SU-DHL-6 (cell line): ENCODE measurements at regions not wholly inside any gene's neighbourhood (a gene's known extent, or its start where the extent isn't known, plus 50 kb on each side); places are given as distances from the start of the nearest gene placed in this dataset.

ENCODE experiments used
- H2AFZ ChIP-seq: fragments of 200-600 bp; sonication (generic); 2 replicates; pipeline ENCODE4 v1.6.1; 2014; ENCODE audit warnings: low read depth, mild to moderate bottlenecking, moderate library complexity, mixed read lengths, antibody characterized with exemption, low read length; ENCODE audit not compliant: severe bottlenecking
- H3F3A ChIP-seq: fragments of 200-600 bp; shearing (Covaris generic); 2 replicates; pipeline ENCODE4 v1.6.0; 2016; ENCODE audit warnings: antibody characterized with exemption, mild to moderate bottlenecking; ENCODE audit not compliant: insufficient read depth
- H3K27ac ChIP-seq: fragments of 200-600 bp; sonication (generic); 2 replicates; pipeline ENCODE4 v1.5.1; 2016; ENCODE audit warnings: low read depth, mild to moderate bottlenecking, low read length, moderate library complexity, mixed read lengths
- H3K27me3 ChIP-seq: fragments of 200-600 bp; sonication (generic), shearing (Covaris generic); 2 replicates; pipeline ENCODE4 v1.6.0; 2014; ENCODE audit warnings: mild to moderate bottlenecking, low read length
- H3K36me3 ChIP-seq: fragments of 200-600 bp; sonication (generic); 2 replicates; pipeline ENCODE4 v1.6.1; 2014; ENCODE audit warnings: mild to moderate bottlenecking, low read length, mixed read lengths
- H3K4me2 ChIP-seq: fragments of 300-600, 200-600 bp; shearing (Covaris generic), sonication (generic); 2 replicates; pipeline ENCODE4 v1.6.0; 2014; ENCODE audit warnings: low read length, low read depth, mild to moderate bottlenecking; ENCODE audit not compliant: poor library complexity, severe bottlenecking
- H3K4me3 ChIP-seq: fragments of 200-600 bp; sonication (generic); 2 replicates; pipeline ENCODE4 v1.5.1; 2014; ENCODE audit warnings: antibody characterized with exemption, low read length, mild to moderate bottlenecking, mixed read lengths; ENCODE audit not compliant: insufficient read depth, poor library complexity, severe bottlenecking
- H3K79me2 ChIP-seq: fragments of 200-600 bp; sonication (generic); 2 replicates; pipeline ENCODE4 v1.6.1; 2014; ENCODE audit warnings: mild to moderate bottlenecking, low read length, moderate library complexity; ENCODE audit not compliant: insufficient read depth
- H3K9ac ChIP-seq: fragments of 200-600 bp; sonication (generic); 2 replicates; pipeline ENCODE4 v1.7.0; 2014; ENCODE audit warnings: mild to moderate bottlenecking, low read length
- H3K9me2 ChIP-seq: fragments of 200-600 bp; sonication (generic); replicated peaks from 2 replicates; pipeline ENCODE4 v1.6.1; 2014; ENCODE audit warnings: low read length; ENCODE audit not compliant: insufficient read depth
- H3K9me3 ChIP-seq: fragments of 200-600 bp; sonication (generic); 2 replicates; pipeline ENCODE4 v1.6.1; 2014; ENCODE audit warnings: low read length, mixed read lengths; ENCODE audit not compliant: insufficient read depth
- H4K20me1 ChIP-seq: fragments of 200-600 bp; sonication (generic); 2 replicates; pipeline ENCODE4 v1.6.1; 2014; ENCODE audit warnings: low read depth, mild to moderate bottlenecking, antibody characterized with exemption, low read length, moderate library complexity, mixed read lengths
- EZH2phosphoT487 ChIP-seq: fragments of 200-600 bp; sonication (generic), shearing (Covaris generic); conservative IDR thresholded peaks from 2 replicates; pipeline ENCODE4 v1.6.1; 2018; ENCODE audit warnings: mild to moderate bottlenecking, antibody characterized with exemption, low read length, moderate library complexity, mixed read lengths
- TF ChIP-seq, protein P1 (sequence below): fragments of 200-600 bp; sonication (generic); IDR thresholded peaks from one replicate; pipeline ENCODE4 v1.5.1; 2017; ENCODE audit warnings: antibody characterized with exemption, mild to moderate bottlenecking, low read length, moderate library complexity; ENCODE audit not compliant: insufficient read depth, poor library complexity, severe bottlenecking

DNA sequence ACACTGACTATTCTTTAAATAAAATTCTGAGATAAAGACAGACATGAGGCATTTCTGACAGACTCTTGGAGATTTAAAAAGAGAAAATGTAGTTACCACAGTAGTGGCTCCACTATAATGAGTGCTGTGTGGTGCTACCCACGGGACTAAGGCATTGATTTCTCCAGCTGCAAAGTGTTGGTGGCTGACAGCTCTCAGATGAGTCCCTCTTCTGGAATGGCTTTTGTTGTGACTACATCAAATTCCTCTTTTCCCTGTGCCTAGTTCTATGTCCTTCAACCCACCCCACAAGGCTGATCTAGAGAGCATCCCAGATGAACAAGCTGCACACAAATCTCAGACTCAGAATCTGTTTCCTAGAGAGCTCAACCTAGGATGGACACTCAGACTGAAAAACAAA, 884.8 kb upstream of the ZEB2 start:
- Histone ChIP-seq H3K79me2 (no peaks in the 10 kb centered on the region), H3K9ac (no peak overlapping the region), H2AFZ (no peak overlapping the region), H3K36me3 (peaks cover 14% of the 10 kb centered on the region; the same call in 1 of the 2 replicates), H3K9me2 (no peaks in the 10 kb centered on the region), H3K4me2 (no peak overlapping the region), H3K4me3 (no peak overlapping the region), H3K27me3 (no peaks in the 10 kb centered on the region), H3F3A (no peaks in the 10 kb centered on the region), H4K20me1 (no peaks in the 10 kb centered on the region), H3K27ac (no peak overlapping the region), H3K9me3 (no peaks in the 10 kb centered on the region; the same call in 1 of the 2 replicates)
- TF ChIP-seq EZH2phosphoT487 = no peak
- TF ChIP-seq, protein P1, sequence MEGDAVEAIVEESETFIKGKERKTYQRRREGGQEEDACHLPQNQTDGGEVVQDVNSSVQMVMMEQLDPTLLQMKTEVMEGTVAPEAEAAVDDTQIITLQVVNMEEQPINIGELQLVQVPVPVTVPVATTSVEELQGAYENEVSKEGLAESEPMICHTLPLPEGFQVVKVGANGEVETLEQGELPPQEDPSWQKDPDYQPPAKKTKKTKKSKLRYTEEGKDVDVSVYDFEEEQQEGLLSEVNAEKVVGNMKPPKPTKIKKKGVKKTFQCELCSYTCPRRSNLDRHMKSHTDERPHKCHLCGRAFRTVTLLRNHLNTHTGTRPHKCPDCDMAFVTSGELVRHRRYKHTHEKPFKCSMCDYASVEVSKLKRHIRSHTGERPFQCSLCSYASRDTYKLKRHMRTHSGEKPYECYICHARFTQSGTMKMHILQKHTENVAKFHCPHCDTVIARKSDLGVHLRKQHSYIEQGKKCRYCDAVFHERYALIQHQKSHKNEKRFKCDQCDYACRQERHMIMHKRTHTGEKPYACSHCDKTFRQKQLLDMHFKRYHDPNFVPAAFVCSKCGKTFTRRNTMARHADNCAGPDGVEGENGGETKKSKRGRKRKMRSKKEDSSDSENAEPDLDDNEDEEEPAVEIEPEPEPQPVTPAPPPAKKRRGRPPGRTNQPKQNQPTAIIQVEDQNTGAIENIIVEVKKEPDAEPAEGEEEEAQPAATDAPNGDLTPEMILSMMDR = no peak

DNA sequence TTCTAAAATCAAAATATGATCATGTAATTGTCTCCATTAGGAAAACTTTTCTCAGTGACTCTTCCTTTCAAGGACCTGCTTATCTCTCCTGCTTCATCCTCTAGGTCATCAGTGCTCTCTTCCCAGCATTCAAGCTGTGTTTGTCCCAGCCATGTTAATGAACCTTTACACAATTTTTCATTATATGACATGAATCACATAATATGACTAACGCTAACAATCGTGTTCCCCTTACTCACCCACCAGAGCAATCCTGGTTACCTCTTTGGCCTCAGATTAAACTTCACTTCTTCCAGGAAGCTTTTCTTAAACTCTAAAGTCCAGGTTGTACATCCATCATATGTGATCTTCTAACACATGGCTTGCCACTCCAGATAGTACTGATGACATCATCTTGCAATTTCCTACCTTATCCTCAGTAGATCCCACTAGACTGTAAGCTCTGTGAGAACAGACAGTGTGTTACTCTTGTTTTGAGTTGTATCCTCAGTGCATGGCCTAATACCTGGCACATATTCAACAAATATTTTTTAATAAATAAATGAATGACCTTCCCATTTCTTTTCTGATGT, 882.9 kb upstream of the ZEB2 start:
- Histone ChIP-seq H3K27ac (no peak overlapping the region), H3K36me3 (peaks cover 3% of the 10 kb centered on the region; the same call in 1 of the 2 replicates), H3K79me2 (no peaks in the 10 kb centered on the region), H3K9me3 (no peaks in the 10 kb centered on the region; the same call in 1 of the 2 replicates), H3K4me3 (no peak overlapping the region), H3K4me2 (no peak overlapping the region), H3K9me2 (no peaks in the 10 kb centered on the region), H3F3A (no peaks in the 10 kb centered on the region), H4K20me1 (no peaks in the 10 kb centered on the region), H3K27me3 (no peaks in the 10 kb centered on the region), H3K9ac (no peak overlapping the region), H2AFZ (no peak overlapping the region)
- no peak for TF ChIP-seq EZH2phosphoT487
- TF ChIP-seq, protein P1 = no peak

DNA sequence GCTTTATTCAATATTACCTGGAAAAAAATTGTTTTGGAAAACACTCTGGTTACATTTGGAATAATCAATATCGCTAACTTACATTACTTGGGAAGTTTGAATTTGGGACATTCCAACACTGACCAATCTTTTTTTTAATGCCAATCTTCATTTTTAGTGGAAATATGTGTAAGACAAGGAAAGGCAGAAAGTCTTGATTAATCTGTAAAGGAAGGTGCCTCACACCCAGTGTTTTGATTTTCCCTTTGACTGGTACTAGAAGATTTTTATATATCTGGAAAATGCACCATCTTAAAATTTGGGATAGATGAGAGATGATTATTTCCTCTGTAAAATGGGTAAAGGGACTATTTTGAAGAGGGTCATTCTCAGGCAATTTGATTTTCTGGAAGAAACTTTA, 879.2 kb upstream of the ZEB2 start:
- H3K4me3 ChIP-seq = no peak overlapping the region
- H4K20me1 ChIP-seq = no peaks in the 10 kb centered on the region
- no peak overlapping the region for H3K9ac ChIP-seq
- no peaks in the 10 kb centered on the region for H3K9me2 ChIP-seq
- no peak for TF ChIP-seq EZH2phosphoT487
- TF ChIP-seq, protein P1 = no peak
- no peak overlapping the region for H2AFZ ChIP-seq
- H3K4me2 ChIP-seq = no peak overlapping the region
- no peaks in the 10 kb centered on the region; the same call in 1 of the 2 replicates for H3K9me3 ChIP-seq
- H3F3A ChIP-seq = no peaks in the 10 kb centered on the region
- H3K36me3 ChIP-seq = no peaks in the 10 kb centered on the region
- no peak overlapping the region for H3K27ac ChIP-seq
- no peaks in the 10 kb centered on the region for H3K79me2 ChIP-seq
- no peaks in the 10 kb centered on the region for H3K27me3 ChIP-seq
